Lung (tissue), 11 donors: ENCODE measurements at regions not wholly inside any gene's neighbourhood (a gene's known extent, or its start where the extent isn't known, plus 50 kb on each side); places are given as distances from the start of the nearest gene placed in this dataset.

Source experiments
- ATAC-seq: fragments of 200-7000 bp; cut with Tn5 transposase; one replicate; pipeline ENCODE4 v1.9.1; 2020; ENCODE audit warnings: moderate number of reproducible peaks; ENCODE audit not compliant: insufficient read depth, low FRiP score
- DNase-seq, 3 donors: peaks; one replicate each; pipeline ENCODE4 v3.0.0-alpha.2; 2013 to 2017
- H3K27ac ChIP-seq, 2 donors: one replicate each; pipeline ENCODE4 v1.5.1; 2013; ENCODE audit warnings: mild to moderate bottlenecking in 2 of 2, moderate library complexity in 2 of 2, control low read depth in 1 of 2, inconsistent platforms in 1 of 2, low read depth in 1 of 2, low read length in 1 of 2
- H3K27me3 ChIP-seq, 3 donors: one replicate each; pipeline ENCODE4 v1.5.1; 2013; ENCODE audit warnings: low read length in 2 of 3; ENCODE audit not compliant: control insufficient read depth in 3 of 3, insufficient read depth in 3 of 3
- H3K36me3 ChIP-seq, 4 donors: one replicate each; pipeline ENCODE4 v1.5.1; 2013; ENCODE audit warnings: low read length in 4 of 4, mild to moderate bottlenecking in 1 of 4, moderate library complexity in 1 of 4; ENCODE audit not compliant: control insufficient read depth in 4 of 4, insufficient read depth in 4 of 4
- H3K4me1 ChIP-seq, 5 donors: one replicate each; pipeline ENCODE4 v1.5.1; 2013; ENCODE audit warnings: low read length in 5 of 5, mild to moderate bottlenecking in 2 of 5, moderate library complexity in 1 of 5; ENCODE audit not compliant: control insufficient read depth in 5 of 5, insufficient read depth in 5 of 5
- H3K4me3 ChIP-seq: one replicate; pipeline ENCODE4 v1.5.1; 2013; ENCODE audit warnings: mild to moderate bottlenecking, control low read depth, moderate library complexity
- H3K9ac ChIP-seq, 2 donors: one replicate each; pipeline ENCODE4 v1.5.1; 2013; ENCODE audit warnings: low read length in 2 of 2, control low read depth in 1 of 2; ENCODE audit not compliant: insufficient read depth in 1 of 2
- H3K9me3 ChIP-seq, 4 donors: one replicate each; pipeline ENCODE4 v1.5.1; 2013; ENCODE audit warnings: low read length in 3 of 4, mild to moderate bottlenecking in 1 of 4, moderate library complexity in 1 of 4; ENCODE audit not compliant: control insufficient read depth in 4 of 4, insufficient read depth in 3 of 4
- WGBS, 2 donors: extraction: QIAGEN DNeasy Blood & Tissue Kit; methylation state at CpG; one replicate each; pipeline ENCODE4 v1.1.7; 2013; 5-methylcytosine and 5-hydroxymethylcytosine counted together
- TF ChIP-seq, protein P1 (sequence below): IDR thresholded peaks from 2 replicates; pipeline ENCODE4 v1.5.1; 2012; ENCODE audit warnings: mild to moderate bottlenecking; ENCODE audit errors: control extremely low read depth, extremely low read depth
- donor health status: control.
- donor health status: control.
- donor health status: Bipolar disorder and iron deficiency.
- donor health status: healthy.
- donor health status: DM: yes; HTN: yes; CAD: no.

DNA sequence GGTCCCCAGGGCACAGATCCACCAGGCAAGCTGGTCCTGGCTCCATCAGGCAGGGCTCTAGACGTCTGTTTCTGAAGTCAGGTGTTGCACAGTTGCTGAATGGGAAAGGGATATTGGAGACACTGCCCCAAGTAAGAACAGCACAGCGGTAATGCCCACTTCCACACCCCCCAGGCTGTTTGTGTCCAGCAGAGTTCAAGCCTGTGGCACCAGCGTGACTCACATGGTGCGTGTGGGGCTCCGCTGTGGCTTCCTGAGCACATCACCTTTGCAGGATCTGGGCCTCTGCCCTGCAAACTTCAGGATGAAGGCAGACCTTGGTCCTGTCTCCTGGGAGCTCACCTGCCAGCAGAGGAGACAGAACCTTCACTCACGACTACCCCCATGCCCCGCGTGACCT is 203.3 kb downstream of the TFCP2L1 start:
- Histone ChIP-seq H3K36me3 (no peaks in the 10 kb centered on the region), H3K27ac (no peak overlapping the region), H3K4me1 (peaks cover 0 to 6% (median 0%) of the 10 kb centered on the region in 5 donors), H3K4me3 (no peak overlapping the region), H3K27me3 (peaks cover 0 to 32% (median 0%) of the 10 kb centered on the region in 3 donors), H3K9ac (no peak overlapping the region), H3K9me3 (no peaks in the 10 kb centered on the region)
- TF ChIP-seq, protein P1, sequence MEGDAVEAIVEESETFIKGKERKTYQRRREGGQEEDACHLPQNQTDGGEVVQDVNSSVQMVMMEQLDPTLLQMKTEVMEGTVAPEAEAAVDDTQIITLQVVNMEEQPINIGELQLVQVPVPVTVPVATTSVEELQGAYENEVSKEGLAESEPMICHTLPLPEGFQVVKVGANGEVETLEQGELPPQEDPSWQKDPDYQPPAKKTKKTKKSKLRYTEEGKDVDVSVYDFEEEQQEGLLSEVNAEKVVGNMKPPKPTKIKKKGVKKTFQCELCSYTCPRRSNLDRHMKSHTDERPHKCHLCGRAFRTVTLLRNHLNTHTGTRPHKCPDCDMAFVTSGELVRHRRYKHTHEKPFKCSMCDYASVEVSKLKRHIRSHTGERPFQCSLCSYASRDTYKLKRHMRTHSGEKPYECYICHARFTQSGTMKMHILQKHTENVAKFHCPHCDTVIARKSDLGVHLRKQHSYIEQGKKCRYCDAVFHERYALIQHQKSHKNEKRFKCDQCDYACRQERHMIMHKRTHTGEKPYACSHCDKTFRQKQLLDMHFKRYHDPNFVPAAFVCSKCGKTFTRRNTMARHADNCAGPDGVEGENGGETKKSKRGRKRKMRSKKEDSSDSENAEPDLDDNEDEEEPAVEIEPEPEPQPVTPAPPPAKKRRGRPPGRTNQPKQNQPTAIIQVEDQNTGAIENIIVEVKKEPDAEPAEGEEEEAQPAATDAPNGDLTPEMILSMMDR = no peak
- DNase-seq (no peak), ATAC-seq (no peak)
- 82 to 90% methylated on average over 8 of the region's 8 CpGs for WGBS, 2 donors

DNA sequence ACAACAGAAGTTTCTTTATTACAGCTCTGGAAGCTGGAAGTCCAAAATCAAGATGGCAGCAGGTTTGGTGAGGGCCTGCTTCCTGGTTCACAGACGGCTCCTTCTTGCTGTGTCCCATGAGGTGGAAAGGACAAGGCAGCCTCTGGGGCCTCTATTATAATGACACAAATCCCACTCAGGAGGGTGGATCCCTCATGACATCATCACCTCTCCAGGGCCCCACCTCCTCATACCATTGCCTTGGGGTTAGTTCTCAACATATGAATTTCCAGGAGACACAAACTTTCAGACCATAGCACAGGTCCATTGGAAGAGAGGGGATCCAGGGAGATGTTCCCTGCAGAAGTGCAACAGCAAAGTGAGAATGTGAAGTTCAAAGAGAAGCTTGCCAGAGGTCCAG is 202.8 kb downstream of the TFCP2L1 start:
- no peak overlapping the region for H3K27ac ChIP-seq
- WGBS, 2 donors = 67 to 71% methylated on average over 1 of the region's 1 CpG
- TF ChIP-seq, protein P1 = no peak
- H3K4me3 ChIP-seq = no peak overlapping the region
- no peak for DNase-seq
- no peak for ATAC-seq
- no peak overlapping the region for H3K9ac ChIP-seq
- peaks cover 0 to 27% (median 0%) of the 10 kb centered on the region in 3 donors for H3K27me3 ChIP-seq
- peaks cover 0 to 6% (median 0%) of the 10 kb centered on the region in 5 donors for H3K4me1 ChIP-seq
- no peaks in the 10 kb centered on the region for H3K36me3 ChIP-seq
- no peaks in the 10 kb centered on the region for H3K9me3 ChIP-seq

DNA sequence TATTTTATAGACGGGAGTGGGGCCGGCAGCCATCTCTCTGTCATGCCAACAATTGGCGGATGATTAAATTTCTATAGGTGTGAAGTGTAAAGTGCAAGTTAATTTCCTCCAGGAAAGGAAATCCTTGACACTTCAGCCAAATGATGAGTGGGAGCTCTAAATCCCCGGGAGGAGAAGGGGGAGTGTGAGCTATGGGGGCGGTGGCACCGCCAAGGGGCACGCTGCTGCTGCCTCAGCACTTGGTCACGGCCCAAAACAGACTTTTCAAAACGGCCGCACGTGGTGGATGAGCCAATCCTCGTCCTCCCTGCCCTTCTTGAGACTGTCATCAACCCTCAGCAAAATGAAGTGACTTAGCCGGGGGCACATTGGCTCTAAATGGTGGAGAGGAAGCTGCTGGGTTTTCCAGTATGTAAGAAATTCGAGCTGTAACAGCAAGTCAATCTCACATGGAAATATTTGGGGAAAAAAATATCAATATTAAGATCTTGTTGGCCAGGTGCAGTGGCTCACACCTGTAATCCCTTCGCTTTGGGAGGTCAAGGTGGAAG is 200.8 kb downstream of the TFCP2L1 start:
- ATAC-seq (no peak), DNase-seq (peak in 1 of 3 donors; percentile 37)
- Histone ChIP-seq H3K36me3 (no peaks in the 10 kb centered on the region), H3K4me3 (no peak overlapping the region), H3K9ac (no peak overlapping the region), H3K4me1 (peaks cover 0 to 14% (median 0%) of the 10 kb centered on the region in 5 donors), H3K27me3 (peaks cover 0 to 14% (median 0%) of the 10 kb centered on the region in 3 donors), H3K9me3 (no peaks in the 10 kb centered on the region), H3K27ac (no peak overlapping the region)
- 33 to 53% methylated on average over 15 of the region's 15 CpGs for WGBS, 2 donors
- TF ChIP-seq, protein P1 = no peak

DNA sequence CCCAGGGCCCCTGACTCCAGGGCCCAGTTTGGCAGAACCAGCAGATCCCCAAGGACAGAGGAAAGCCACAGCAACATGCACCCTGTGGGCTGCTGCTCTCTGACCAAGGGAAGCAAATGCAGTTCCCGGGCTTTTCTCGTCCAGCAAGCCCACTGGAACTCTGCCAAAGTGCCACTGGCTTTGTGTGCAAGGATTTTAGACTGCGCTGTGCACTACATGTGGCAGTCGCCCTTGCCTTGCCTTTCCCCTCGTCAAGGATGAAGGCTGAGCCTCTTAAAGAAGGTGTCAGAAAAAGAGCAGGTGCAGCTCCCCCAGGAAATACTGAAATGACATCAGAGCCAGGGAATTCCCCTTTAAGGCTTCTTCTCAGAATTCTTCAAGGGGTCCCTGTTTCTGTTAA is 199.2 kb downstream of the TFCP2L1 start:
- no peaks in the 10 kb centered on the region for H3K9me3 ChIP-seq
- DNase-seq (peak; percentile 65 to 75 (median 66)), ATAC-seq (no peak)
- no peak overlapping the region for H3K4me3 ChIP-seq
- TF ChIP-seq, protein P1 = no peak
- 41 to 63% methylated on average over 5 of the region's 5 CpGs for WGBS, 2 donors
- no peaks in the 10 kb centered on the region for H3K36me3 ChIP-seq
- peaks cover 0 to 8% (median 0%) of the 10 kb centered on the region in 3 donors for H3K27me3 ChIP-seq
- no peak overlapping the region for H3K27ac ChIP-seq
- H3K4me1 ChIP-seq = peaks cover 0 to 24% (median 0%) of the 10 kb centered on the region in 5 donors
- H3K9ac ChIP-seq = no peak overlapping the region
